Right lobe of liver (tissue), 6 donors: ENCODE measurements at regions not wholly inside any gene's neighbourhood (a gene's known extent, or its start where the extent isn't known, plus 50 kb on each side); places are given as distances from the start of the nearest gene placed in this dataset.

ENCODE experiments used
- ATAC-seq, 4 donors: fragments of 200-7000 bp; cut with Tn5 transposase; one replicate each; pipeline ENCODE4 v1.9.1; 2020; ENCODE audit warnings: mild to moderate bottlenecking in 4 of 4, moderate library complexity in 4 of 4
- DNase-seq, 3 donors: peaks; one replicate each; pipeline ENCODE4 v3.0.0-alpha.2; 2020
- H3K27ac ChIP-seq, 3 donors: fragments of 200-600 bp; one replicate each; pipeline ENCODE4 v1.8.0; 2022
- H3K27me3 ChIP-seq, 2 donors: fragments of 200-600 bp; one replicate each; pipeline ENCODE4 v1.8.0; 2022
- H3K36me3 ChIP-seq, 4 donors: fragments of 200-600 bp; sonication (generic) in 1 of 4; one replicate each; pipeline versions ENCODE4 v1.5.1 to v1.8.0; 2017 to 2022; ENCODE audit warnings: control low read depth in 1 of 4
- H3K4me1 ChIP-seq, 4 donors: fragments of 200-600 bp; sonication (generic) in 1 of 4; one replicate each; pipeline versions ENCODE4 v1.5.1 to v1.8.0; 2017 to 2022; ENCODE audit warnings: control low read depth in 1 of 4
- H3K4me3 ChIP-seq, 3 donors: fragments of 200-600 bp; one replicate each; pipeline ENCODE4 v1.8.0; 2022
- H3K9me3 ChIP-seq, 4 donors: fragments of 200-600 bp; sonication (generic) in 1 of 4; one replicate each; pipeline versions ENCODE4 v1.5.1 to v1.8.0; 2017 to 2022; ENCODE audit warnings: control low read depth in 1 of 4
- CTCF ChIP-seq, 4 donors: fragments of 200-600 bp in 3 of 4; fragments of 450-650 bp in 1 of 4; IDR thresholded peaks; one replicate each; pipeline versions ENCODE4 v1.5.1 to v1.8.0; 2016 to 2022; ENCODE audit warnings: antibody characterized with exemption in 4 of 4, mild to moderate bottlenecking in 2 of 4
- POLR2A ChIP-seq: fragments of 450-650 bp; IDR thresholded peaks from one replicate; pipeline ENCODE4 v1.6.1; 2017; ENCODE audit warnings: antibody characterized with exemption, mild to moderate bottlenecking
- WGBS: methylation state at CpG from one replicate; pipeline ENCODE4 v1.1.6; 2018; ENCODE audit warnings: low coverage, low lambda C conversion rate; ENCODE audit not compliant: insufficient coverage; ENCODE audit errors: missing lambda C conversion rate; 5-methylcytosine and 5-hydroxymethylcytosine counted together
- intact Hi-C, 2 donors: fragments of 100-400 bp; cut with DNase I; formaldehyde crosslinking; loops; one replicate each; pipeline versions ENCODE4 v1.11.2 to v1.14.1; 2022
- donor health status: DM: no; HTN: yes; CAD: no.
- donor health status: DM: no; HTN: no; CAD: no.
- donor health status: DM: no; HTN: no; CAD: no.
- donor health status: DM: no; HTN: yes; CAD: no.
- donor health status: DM: no; HTN: yes; CAD: no.

- Histone ChIP-seq H3K9me3 (no peaks in the 10 kb centered on the region), H3K27me3 (no peaks in the 10 kb centered on the region), H3K4me3 (no peak overlapping the region), H3K36me3 (no peaks in the 10 kb centered on the region), H3K27ac (no peak overlapping the region), H3K4me1 (no peaks in the 10 kb centered on the region)
- no peak for DNase-seq
- WGBS, result 92% methylated on average over 12 of the region's 18 CpGs
- intact Hi-C loops, result loop anchor here (5.0 kb wide), 2 partner anchors 512 to 517 kb away; no protein-coding TSS in a partner anchor
- no peak for ATAC-seq
- TF ChIP-seq POLR2A, result no peak
- TF ChIP-seq CTCF (IDR thresholded peaks at IDR 0.05), result no peak
These were observed 364.8 kb downstream of the THBS2 start for GRCh38 chr6:168888786-168889345.

GRCh38 chr6:168888102-168888501 lies 365.5 kb downstream of the THBS2 start:
- H3K9me3 ChIP-seq, result no peaks in the 10 kb centered on the region
- 57% methylated on average over 5 of the region's 11 CpGs for WGBS
- ATAC-seq (no peak), DNase-seq (no peak)
- H3K36me3 ChIP-seq, result no peaks in the 10 kb centered on the region
- no peak overlapping the region for H3K4me3 ChIP-seq
- TF ChIP-seq POLR2A, result no peak
- TF ChIP-seq CTCF (IDR thresholded peaks at IDR 0.05), result no peak
- intact Hi-C loops, result loop anchor here (5.0 kb wide), 2 partner anchors 511 to 516 kb away; no protein-coding TSS in a partner anchor
- H3K27me3 ChIP-seq, result no peaks in the 10 kb centered on the region
- no peak overlapping the region for H3K27ac ChIP-seq
- H3K4me1 ChIP-seq, result no peaks in the 10 kb centered on the region

GRCh38 chr6:168887621-168888020 lies 366.0 kb downstream of the THBS2 start:
- H3K4me3 ChIP-seq, result no peak overlapping the region
- 66% methylated on average over 3 of the region's 10 CpGs for WGBS
- intact Hi-C loops, result loop anchor here (5.0 kb wide), 2 partner anchors 510 to 515 kb away; no protein-coding TSS in a partner anchor
- no peak overlapping the region for H3K27ac ChIP-seq
- TF ChIP-seq CTCF (IDR thresholded peaks at IDR 0.05), result no peak
- TF ChIP-seq POLR2A, result no peak
- no peaks in the 10 kb centered on the region for H3K27me3 ChIP-seq
- H3K9me3 ChIP-seq, result no peaks in the 10 kb centered on the region
- ATAC-seq (no peak), DNase-seq (no peak)
- H3K36me3 ChIP-seq, result no peaks in the 10 kb centered on the region
- no peaks in the 10 kb centered on the region for H3K4me1 ChIP-seq

GRCh38 chr6:168886964-168887363 lies 366.7 kb downstream of the THBS2 start:
- intact Hi-C loops, result loop anchor here (5.0 kb wide), 2 partner anchors 510 to 515 kb away; no protein-coding TSS in a partner anchor
- TF ChIP-seq CTCF (IDR thresholded peaks at IDR 0.05) (no peak), POLR2A (no peak)
- WGBS, result 41% methylated on average over 12 of the region's 12 CpGs
- no peaks in the 10 kb centered on the region for H3K36me3 ChIP-seq
- no peaks in the 10 kb centered on the region for H3K27me3 ChIP-seq
- ATAC-seq, result peak in 2 of 4 donors; percentile 39 to 65
- no peak overlapping the region for H3K4me3 ChIP-seq
- no peaks in the 10 kb centered on the region for H3K9me3 ChIP-seq
- DNase-seq, result no peak
- no peaks in the 10 kb centered on the region for H3K4me1 ChIP-seq
- no peak overlapping the region for H3K27ac ChIP-seq
